ENCODE measurements at regions not wholly inside any gene's neighbourhood (a gene's known extent, or its start where the extent isn't known, plus 50 kb on each side); places are given as distances from the start of the nearest gene placed in this dataset.

DNA sequence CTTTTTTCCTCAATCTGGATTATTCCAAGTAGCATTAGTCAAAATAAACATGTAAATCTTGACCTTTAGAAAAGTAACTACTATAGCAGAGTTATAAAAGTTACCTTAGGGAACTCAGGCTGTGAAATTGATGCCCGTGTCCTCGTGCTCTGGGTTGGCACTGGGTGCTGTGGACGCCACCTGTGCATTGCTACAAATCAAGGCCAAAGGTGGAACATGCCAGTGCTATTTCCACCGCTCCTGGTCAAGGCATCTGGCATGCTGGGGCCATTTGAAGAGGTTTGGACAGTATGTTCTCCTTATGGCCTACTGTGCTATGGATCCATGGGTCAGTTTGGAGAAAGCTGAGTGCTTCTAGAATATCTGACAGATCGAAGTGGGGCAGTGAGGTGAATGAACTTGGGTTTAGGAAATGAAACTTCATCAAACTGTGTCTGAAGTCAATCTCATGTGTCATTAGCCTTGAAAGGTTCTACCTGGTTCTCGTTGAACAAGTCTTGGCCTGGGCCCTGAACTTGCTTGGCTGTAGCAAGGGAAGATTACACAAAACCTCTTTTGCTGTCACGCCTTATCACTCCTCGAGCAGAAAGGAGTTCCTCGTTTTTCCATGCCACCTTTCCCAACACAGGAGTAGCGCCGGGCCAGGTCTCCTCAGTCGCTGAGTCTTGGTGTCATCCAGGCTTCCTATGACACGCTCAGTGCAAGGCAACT is 397.6 kb upstream of the RGMA start:
- TF ChIP-seq NKRF (IDR thresholded peaks at IDR 0.05; ENCODE audit: borderline replicate concordance) (no peak), ZNF785 (CRISPR knock-in tag; IDR thresholded peaks at IDR 0.05) (no peak), YY1 (IDR thresholded peaks at IDR 0.05; ENCODE audit: borderline replicate concordance in 1 of 3, control insufficient read depth in 1 of 3, extremely low read depth in 1 of 3, insufficient read depth in 3 of 3, insufficient read length in 1 of 3, insufficient replicate concordance in 2 of 3, low read depth in 1 of 3, low read length in 2 of 3) (no peak), BMI1 (IDR thresholded peaks at IDR 0.05; ENCODE audit: low read length) (no peak), TCF7L2 (IDR thresholded peaks at IDR 0.05; ENCODE audit: low read depth, low read length) (no peak), ZNF24 (IDR thresholded peaks at IDR 0.05) (no peak), EHMT2 (IDR thresholded peaks at IDR 0.05) (no peak)

All from K562 (cell line).